B cell (primary cell): ENCODE measurements at regions not wholly inside any gene's neighbourhood (a gene's known extent, or its start where the extent isn't known, plus 50 kb on each side); places are given as distances from the start of the nearest gene placed in this dataset.

ENCODE experiments used
- ATAC-seq: fragments of 200-7000 bp; cut with Tn5 transposase; one replicate; pipeline ENCODE4 v1.10.0; 2021; ENCODE audit warnings: low read depth, mild to moderate bottlenecking, moderate number of reproducible peaks, moderate library complexity
- CTCF ChIA-PET: fragments of 350-600 bp; sonication (Branson Sonifier 250); formaldehyde crosslinking; loops from one replicate; lab custom pipeline; 2021; ENCODE audit warnings: antibody characterized with exemption, inconsistent platforms; lab: Charles Lee
- POLR2A ChIA-PET: fragments of 350-600 bp; sonication (Branson Sonifier 250); formaldehyde crosslinking; loops from one replicate; lab custom pipeline; 2021; ENCODE audit warnings: antibody characterized with exemption; lab: Charles Lee
- DNase-seq: peaks from one replicate; pipeline ENCODE4 v3.0.0; 2013
- H2AFZ ChIP-seq: 2 replicates; pipeline ENCODE4 v1.6.1; 2012; ENCODE audit warnings: mild to moderate bottlenecking, low read depth, low read length; ENCODE audit not compliant: insufficient read depth, poor library complexity, severe bottlenecking
- H3K27ac ChIP-seq, 2 donors: 1 replicate in 1 of 2; 2 replicates in 1 of 2; pipeline ENCODE4 v1.5.1; 2012 to 2013; ENCODE audit warnings: low read length in 2 of 2, mild to moderate bottlenecking in 2 of 2, moderate library complexity in 1 of 2
- H3K27me3 ChIP-seq, 4 experiments: fragments of 200-600 bp in 1 of 4; sonication (generic) in 1 of 4; replicated peaks in 1 of 4; 1 replicate in 2 of 4; 2 replicates in 2 of 4; pipeline versions ENCODE4 v1.6.1 to v1.7.0; 2013 to 2016; ENCODE audit warnings: low read length in 3 of 4, mild to moderate bottlenecking in 2 of 4, mixed read lengths in 1 of 4, moderate library complexity in 1 of 4; ENCODE audit not compliant: insufficient read depth in 4 of 4, control insufficient read depth in 3 of 4; ENCODE audit errors: control extremely low read depth in 1 of 4
- H3K36me3 ChIP-seq, 2 experiments: replicated peaks in 1 of 2; 1 replicate in 1 of 2; 2 replicates in 1 of 2; pipeline versions ENCODE4 v1.6.1 to v1.7.1; 2013; ENCODE audit warnings: low read length in 1 of 2; ENCODE audit not compliant: insufficient read depth in 2 of 2, control insufficient read depth in 1 of 2; ENCODE audit errors: control extremely low read depth in 1 of 2, extremely low read depth in 1 of 2
- H3K4me1 ChIP-seq, 2 donors: fragments of 200-600 bp in 1 of 2; sonication (generic) in 1 of 2; 1 replicate in 1 of 2; 2 replicates in 1 of 2; pipeline versions ENCODE4 v1.5.1 to v1.6.1; 2013 to 2017; ENCODE audit warnings: low read length in 2 of 2; ENCODE audit not compliant: control insufficient read depth in 2 of 2, insufficient read depth in 2 of 2
- H3K4me2 ChIP-seq: replicated peaks from 2 replicates; pipeline ENCODE3; 2012; ENCODE audit warnings: mild to moderate bottlenecking, low read depth, low read length; ENCODE audit not compliant: poor library complexity, severe bottlenecking
- H3K4me3 ChIP-seq, 5 experiments: fragments of 200-600 bp in 1 of 5; sonication (generic) in 1 of 5; 1 replicate in 3 of 5; 2 replicates in 2 of 5; pipeline versions ENCODE4 v1.5.1 to v1.7.0; 2011 to 2016; ENCODE audit warnings: low read length in 4 of 5, mild to moderate bottlenecking in 4 of 5, low read depth in 2 of 5, control low read depth in 1 of 5, moderate library complexity in 1 of 5; ENCODE audit not compliant: insufficient read depth in 1 of 5; ENCODE audit errors: control extremely low read depth in 1 of 5, extremely low read depth in 1 of 5
- H3K79me2 ChIP-seq: fragments of 200-600 bp; sonication (generic); one replicate; pipeline ENCODE4 v1.6.0; 2016; ENCODE audit warnings: low read length; ENCODE audit not compliant: control insufficient read depth, insufficient read depth
- H3K9ac ChIP-seq: fragments of 200-600 bp; sonication (generic); 2 replicates; pipeline ENCODE4 v1.6.1; 2017; ENCODE audit warnings: mild to moderate bottlenecking, low read length, moderate library complexity
- H3K9me3 ChIP-seq, 3 donors: one replicate each; pipeline versions ENCODE4 v1.6.1 to v1.7.1; 2013; ENCODE audit warnings: low read length in 2 of 3; ENCODE audit not compliant: control insufficient read depth in 2 of 3, insufficient read depth in 1 of 3; ENCODE audit errors: control extremely low read depth in 1 of 3
- H4K20me1 ChIP-seq: 2 replicates; pipeline ENCODE4 v1.6.0; 2012; ENCODE audit warnings: mild to moderate bottlenecking, low read length; ENCODE audit not compliant: insufficient read depth, control insufficient read depth, poor library complexity, severe bottlenecking
- H3K27ac Mint-ChIP-seq: one replicate; pipeline ENCODE4 v1.8.0; 2021; ENCODE audit warnings: mixed read lengths
- H3K27me3 Mint-ChIP-seq: one replicate; pipeline ENCODE4 v1.8.0; 2021; ENCODE audit warnings: mixed read lengths
- H3K4me1 Mint-ChIP-seq: one replicate; pipeline ENCODE4 v1.8.0; 2021; ENCODE audit warnings: mixed read lengths
- H3K4me3 Mint-ChIP-seq: one replicate; pipeline ENCODE4 v1.8.0; 2021; ENCODE audit warnings: mixed read lengths
- H3K9me3 Mint-ChIP-seq: one replicate; pipeline ENCODE4 v1.8.0; 2022; ENCODE audit warnings: mixed read lengths; ENCODE audit not compliant: insufficient read depth
- EZH2 ChIP-seq: IDR thresholded peaks from 2 replicates; pipeline ENCODE4 v1.6.1; 2012; ENCODE audit warnings: borderline replicate concordance, low read depth, mild to moderate bottlenecking, moderate library complexity, low read length; ENCODE audit not compliant: insufficient read depth, poor library complexity, severe bottlenecking
- WGBS: methylation state at CpG from one replicate; pipeline ENCODE4 v1.1.5; 2013; ENCODE audit warnings: missing lambda C conversion rate; ENCODE audit not compliant: insufficient coverage; 5-methylcytosine and 5-hydroxymethylcytosine counted together
- intact Hi-C: fragments of 100-400 bp; cut with micrococcal nuclease; formaldehyde crosslinking; loops from one replicate; pipeline ENCODE4 v1.10.0; 2022
- TF ChIP-seq, protein P1 (sequence below): fragments of 200-600 bp; IDR thresholded peaks from one replicate; pipeline ENCODE4 v1.8.0; 2022; ENCODE audit warnings: antibody characterized with exemption, mild to moderate bottlenecking

DNA sequence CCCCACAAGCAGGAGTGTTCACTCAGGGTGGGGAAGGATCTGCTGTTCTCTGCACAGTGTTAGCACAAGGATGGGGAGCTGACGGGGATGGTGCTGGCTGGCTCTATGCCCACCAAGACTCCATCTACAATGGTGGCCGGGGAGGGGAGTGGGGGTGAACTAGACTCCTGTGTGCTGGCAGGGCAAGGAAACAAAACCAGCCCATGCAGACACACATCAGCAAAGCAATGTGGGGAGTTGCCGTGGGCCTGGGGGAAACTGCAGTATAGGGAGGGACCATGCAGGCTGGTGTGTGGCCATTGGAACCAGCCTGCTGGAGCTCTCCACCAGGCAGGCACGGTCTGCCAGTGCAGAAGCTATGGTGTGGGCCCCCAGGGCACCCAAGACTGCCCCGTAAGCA lies 195.1 kb downstream of the PWWP3B start:
- Histone ChIP-seq H4K20me1 (no peaks in the 10 kb centered on the region), H3K9me3 (no peaks in the 10 kb centered on the region), H3K27ac (no peak overlapping the region), H3K4me2 (no peak overlapping the region), H2AFZ (no peak overlapping the region), H3K4me1 (no peaks in the 10 kb centered on the region), H3K36me3 (no peaks in the 10 kb centered on the region), H3K9ac (no peak overlapping the region), H3K79me2 (no peaks in the 10 kb centered on the region), H3K4me3 (no peak overlapping the region), H3K27me3 (no peaks in the 10 kb centered on the region)
- ChIA-PET POLR2A (no interaction called here), CTCF (no interaction called here)
- no peak overlapping the region for H3K27ac Mint-ChIP-seq
- TF ChIP-seq EZH2 = no peak
- TF ChIP-seq, protein P1, sequence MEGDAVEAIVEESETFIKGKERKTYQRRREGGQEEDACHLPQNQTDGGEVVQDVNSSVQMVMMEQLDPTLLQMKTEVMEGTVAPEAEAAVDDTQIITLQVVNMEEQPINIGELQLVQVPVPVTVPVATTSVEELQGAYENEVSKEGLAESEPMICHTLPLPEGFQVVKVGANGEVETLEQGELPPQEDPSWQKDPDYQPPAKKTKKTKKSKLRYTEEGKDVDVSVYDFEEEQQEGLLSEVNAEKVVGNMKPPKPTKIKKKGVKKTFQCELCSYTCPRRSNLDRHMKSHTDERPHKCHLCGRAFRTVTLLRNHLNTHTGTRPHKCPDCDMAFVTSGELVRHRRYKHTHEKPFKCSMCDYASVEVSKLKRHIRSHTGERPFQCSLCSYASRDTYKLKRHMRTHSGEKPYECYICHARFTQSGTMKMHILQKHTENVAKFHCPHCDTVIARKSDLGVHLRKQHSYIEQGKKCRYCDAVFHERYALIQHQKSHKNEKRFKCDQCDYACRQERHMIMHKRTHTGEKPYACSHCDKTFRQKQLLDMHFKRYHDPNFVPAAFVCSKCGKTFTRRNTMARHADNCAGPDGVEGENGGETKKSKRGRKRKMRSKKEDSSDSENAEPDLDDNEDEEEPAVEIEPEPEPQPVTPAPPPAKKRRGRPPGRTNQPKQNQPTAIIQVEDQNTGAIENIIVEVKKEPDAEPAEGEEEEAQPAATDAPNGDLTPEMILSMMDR = no peak
- H3K4me1 Mint-ChIP-seq = no peaks in the 10 kb centered on the region
- intact Hi-C loops = no loop called here
- DNase-seq = no peak
- H3K4me3 Mint-ChIP-seq = no peak overlapping the region
- H3K27me3 Mint-ChIP-seq = no peaks in the 10 kb centered on the region
- no peaks in the 10 kb centered on the region for H3K9me3 Mint-ChIP-seq
- 72% methylated on average over 3 of the region's 5 CpGs for WGBS
- ATAC-seq = no peak

DNA sequence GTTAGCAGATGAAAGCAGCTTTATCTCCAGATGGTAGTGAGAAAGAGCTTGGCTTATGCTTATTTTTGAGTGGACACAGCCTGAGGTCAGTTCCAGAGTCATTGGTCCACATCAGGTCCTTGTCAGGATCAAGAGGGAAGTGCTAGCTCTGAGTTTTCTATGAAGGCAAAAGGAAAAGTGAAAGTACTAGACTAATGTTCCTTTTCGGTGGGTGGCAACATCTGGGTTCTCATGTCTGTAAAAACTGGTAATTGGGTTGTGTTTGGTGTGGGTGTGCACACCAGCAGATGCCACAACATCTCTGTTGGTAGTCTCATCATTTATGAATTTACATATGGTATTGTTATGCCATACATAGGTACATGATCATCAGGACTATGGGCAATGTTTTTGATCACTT lies 210.5 kb downstream of the PWWP3B start:
- no peaks in the 10 kb centered on the region for H4K20me1 ChIP-seq
- no peaks in the 10 kb centered on the region for H3K36me3 ChIP-seq
- no CpG with 5 or more reads among the region's 1 CpG for WGBS
- H3K27me3 Mint-ChIP-seq = no peaks in the 10 kb centered on the region
- H3K27ac ChIP-seq = no peak overlapping the region
- TF ChIP-seq, protein P1 = no peak
- no peak for TF ChIP-seq EZH2
- no peak overlapping the region for H3K9ac ChIP-seq
- H3K9me3 ChIP-seq = no peaks in the 10 kb centered on the region
- intact Hi-C loops = no loop called here
- H3K27me3 ChIP-seq = no peaks in the 10 kb centered on the region
- H3K4me1 Mint-ChIP-seq = peaks cover 4% of the 10 kb centered on the region
- DNase-seq (no peak), ATAC-seq (no peak)
- no peaks in the 10 kb centered on the region for H3K4me1 ChIP-seq
- CTCF ChIA-PET = no interaction called here
- peak overlapping the region; percentile 48 for H3K4me2 ChIP-seq
- no peaks in the 10 kb centered on the region for H3K9me3 Mint-ChIP-seq
- POLR2A ChIA-PET = no interaction called here
- H3K4me3 ChIP-seq = peak overlapping the region in 1 of 5 experiments; percentile 4
- no peak overlapping the region for H2AFZ ChIP-seq
- no peak overlapping the region for H3K27ac Mint-ChIP-seq
- H3K4me3 Mint-ChIP-seq = peak overlapping the region; percentile 56
- no peaks in the 10 kb centered on the region for H3K79me2 ChIP-seq
